Smooth muscle cell (in vitro differentiated cells): ENCODE measurements at regions not wholly inside any gene's neighbourhood (a gene's known extent, or its start where the extent isn't known, plus 50 kb on each side); places are given as distances from the start of the nearest gene placed in this dataset.

Experiments
- DNase-seq: peaks from one replicate; lab custom pipeline; 2025; ENCODE audit not compliant: unreplicated experiment; lab: John Stamatoyannopoulos, UW
- H2AFZ ChIP-seq: fragments of 200-600 bp; sonication (generic); 2 replicates; pipeline ENCODE4 v1.6.0; 2016; ENCODE audit warnings: antibody characterized with exemption, low read depth, mild to moderate bottlenecking
- H3F3A ChIP-seq: fragments of 200-600 bp; sonication (generic); 2 replicates; pipeline ENCODE4 v1.6.0; 2017; ENCODE audit warnings: antibody characterized with exemption, low read depth
- H3K27ac ChIP-seq: fragments of 200-600 bp; sonication (generic); 2 replicates; pipeline ENCODE4 v1.5.1; 2016; ENCODE audit warnings: low read depth, mild to moderate bottlenecking
- H3K27me3 ChIP-seq: fragments of 200-600 bp; sonication (generic); 2 replicates; pipeline ENCODE4 v1.6.1; 2016; ENCODE audit warnings: low read depth, mild to moderate bottlenecking
- H3K36me3 ChIP-seq: fragments of 200-600 bp; sonication (generic); 2 replicates; pipeline ENCODE4 v1.5.1; 2016; ENCODE audit warnings: low read depth
- H3K4me1 ChIP-seq: fragments of 200-600 bp; sonication (generic); 2 replicates; pipeline ENCODE4 v1.5.1; 2016; ENCODE audit warnings: low read depth
- H3K4me2 ChIP-seq: fragments of 200-600 bp; sonication (generic); 2 replicates; pipeline ENCODE4 v1.6.0; 2016; ENCODE audit warnings: mild to moderate bottlenecking
- H3K4me3 ChIP-seq: fragments of 200-600 bp; sonication (generic); 2 replicates; pipeline ENCODE4 v1.5.1; 2016; ENCODE audit warnings: mild to moderate bottlenecking
- H3K79me2 ChIP-seq: fragments of 200-600 bp; sonication (generic); 2 replicates; pipeline ENCODE4 v1.6.0; 2016; ENCODE audit warnings: low read depth, mild to moderate bottlenecking
- H3K9ac ChIP-seq: fragments of 200-600 bp; sonication (generic); 2 replicates; pipeline ENCODE4 v1.6.0; 2016; ENCODE audit warnings: low read depth
- H3K9me3 ChIP-seq: fragments of 200-600 bp; sonication (generic); replicated peaks from 2 replicates; pipeline ENCODE4 v1.5.1; 2016; ENCODE audit warnings: low read depth
- H4K20me1 ChIP-seq: fragments of 200-600 bp; sonication (generic); 2 replicates; pipeline ENCODE4 v1.6.0; 2016; ENCODE audit warnings: low read depth
- WGBS: methylation state at CpG from one replicate; pipeline ENCODE4 v1.1.7; 2016; ENCODE audit warnings: low lambda C conversion rate; 5-methylcytosine and 5-hydroxymethylcytosine counted together
- TF ChIP-seq, protein P1 (sequence below): fragments of 200-600 bp; sonication (generic); IDR thresholded peaks from 2 replicates; pipeline ENCODE4 v1.5.1; 2017; ENCODE audit warnings: borderline replicate concordance, mild to moderate bottlenecking, antibody characterized with exemption; ENCODE audit not compliant: insufficient read depth, poor library complexity, severe bottlenecking

DNA sequence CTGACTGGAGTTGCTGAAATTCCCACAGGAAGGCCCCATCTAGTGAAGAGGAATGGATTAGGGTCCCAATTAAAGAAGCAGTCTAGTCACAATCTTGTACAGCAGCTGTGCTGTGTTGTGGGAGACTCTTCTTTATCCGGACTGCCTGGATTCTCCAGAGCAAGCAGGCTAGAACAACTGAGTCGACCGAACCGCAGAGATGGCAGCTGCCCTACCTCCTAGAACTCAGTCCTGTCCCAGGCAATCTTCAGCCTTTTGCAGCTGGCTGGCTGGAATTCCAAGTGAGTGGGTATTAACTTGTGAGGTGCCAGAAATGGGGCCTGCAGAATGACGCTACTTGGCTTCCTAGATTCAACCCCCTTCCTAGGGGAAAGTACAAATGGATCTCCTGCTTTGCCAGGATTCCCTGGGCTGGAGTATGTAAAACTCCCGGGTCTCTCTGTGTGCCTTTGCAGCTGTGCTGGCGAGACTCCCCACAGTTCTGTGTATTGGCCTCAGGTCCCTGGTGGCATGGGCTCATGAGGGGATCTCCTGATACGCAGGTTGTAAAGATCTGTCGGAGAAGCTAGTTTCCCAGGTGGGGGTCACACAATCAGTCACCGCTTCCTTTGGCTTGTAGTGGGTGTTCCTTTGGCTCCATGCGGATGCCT, 1952.6 kb upstream of the LRRTM1 start:
- no peaks in the 10 kb centered on the region for H4K20me1 ChIP-seq
- no peaks in the 10 kb centered on the region for H3K79me2 ChIP-seq
- H3K9me3 ChIP-seq = peaks cover 9% of the 10 kb centered on the region
- no peaks in the 10 kb centered on the region for H3K36me3 ChIP-seq
- H2AFZ ChIP-seq = no peak overlapping the region
- TF ChIP-seq, protein P1, sequence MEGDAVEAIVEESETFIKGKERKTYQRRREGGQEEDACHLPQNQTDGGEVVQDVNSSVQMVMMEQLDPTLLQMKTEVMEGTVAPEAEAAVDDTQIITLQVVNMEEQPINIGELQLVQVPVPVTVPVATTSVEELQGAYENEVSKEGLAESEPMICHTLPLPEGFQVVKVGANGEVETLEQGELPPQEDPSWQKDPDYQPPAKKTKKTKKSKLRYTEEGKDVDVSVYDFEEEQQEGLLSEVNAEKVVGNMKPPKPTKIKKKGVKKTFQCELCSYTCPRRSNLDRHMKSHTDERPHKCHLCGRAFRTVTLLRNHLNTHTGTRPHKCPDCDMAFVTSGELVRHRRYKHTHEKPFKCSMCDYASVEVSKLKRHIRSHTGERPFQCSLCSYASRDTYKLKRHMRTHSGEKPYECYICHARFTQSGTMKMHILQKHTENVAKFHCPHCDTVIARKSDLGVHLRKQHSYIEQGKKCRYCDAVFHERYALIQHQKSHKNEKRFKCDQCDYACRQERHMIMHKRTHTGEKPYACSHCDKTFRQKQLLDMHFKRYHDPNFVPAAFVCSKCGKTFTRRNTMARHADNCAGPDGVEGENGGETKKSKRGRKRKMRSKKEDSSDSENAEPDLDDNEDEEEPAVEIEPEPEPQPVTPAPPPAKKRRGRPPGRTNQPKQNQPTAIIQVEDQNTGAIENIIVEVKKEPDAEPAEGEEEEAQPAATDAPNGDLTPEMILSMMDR = no peak
- H3K27ac ChIP-seq = peak overlapping the region; percentile 36
- no peak for DNase-seq
- 88% methylated on average over 11 of the region's 11 CpGs for WGBS
- H3K9ac ChIP-seq = no peak overlapping the region
- H3K27me3 ChIP-seq = no peaks in the 10 kb centered on the region
- H3F3A ChIP-seq = peaks cover 5% of the 10 kb centered on the region
- no peaks in the 10 kb centered on the region for H3K4me1 ChIP-seq
- no peak overlapping the region for H3K4me3 ChIP-seq
- no peak overlapping the region for H3K4me2 ChIP-seq

DNA sequence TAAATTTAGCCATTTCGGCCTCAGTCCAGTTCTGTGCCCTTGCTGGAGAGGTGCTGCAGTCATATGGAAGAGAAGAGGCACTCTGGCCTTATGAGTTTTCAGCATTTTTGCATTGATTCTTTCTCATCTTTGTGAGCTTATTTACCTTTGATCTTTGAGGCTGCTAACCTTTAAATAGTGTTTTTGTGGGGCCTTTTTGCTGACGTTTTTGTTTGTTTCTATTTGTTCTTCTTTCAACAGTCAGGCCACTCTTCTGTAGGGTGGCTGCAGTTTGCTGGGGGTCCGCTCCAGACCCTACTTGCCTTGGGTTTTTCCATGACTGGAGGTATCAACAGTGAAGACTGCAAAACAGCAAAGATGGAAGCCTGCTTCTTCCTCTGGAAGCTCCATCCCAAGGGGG, 1951.7 kb upstream of the LRRTM1 start:
- WGBS = 93% methylated on average over 3 of the region's 3 CpGs
- Histone ChIP-seq H3K9me3 (peaks cover 10% of the 10 kb centered on the region), H3K4me2 (no peak overlapping the region), H3F3A (peaks cover 5% of the 10 kb centered on the region), H3K36me3 (no peaks in the 10 kb centered on the region), H3K27ac (no peak overlapping the region), H3K79me2 (no peaks in the 10 kb centered on the region), H3K4me1 (no peaks in the 10 kb centered on the region), H4K20me1 (no peaks in the 10 kb centered on the region), H3K9ac (no peak overlapping the region), H3K4me3 (no peak overlapping the region), H2AFZ (no peak overlapping the region), H3K27me3 (no peaks in the 10 kb centered on the region)
- TF ChIP-seq, protein P1 = no peak
- no peak for DNase-seq

DNA sequence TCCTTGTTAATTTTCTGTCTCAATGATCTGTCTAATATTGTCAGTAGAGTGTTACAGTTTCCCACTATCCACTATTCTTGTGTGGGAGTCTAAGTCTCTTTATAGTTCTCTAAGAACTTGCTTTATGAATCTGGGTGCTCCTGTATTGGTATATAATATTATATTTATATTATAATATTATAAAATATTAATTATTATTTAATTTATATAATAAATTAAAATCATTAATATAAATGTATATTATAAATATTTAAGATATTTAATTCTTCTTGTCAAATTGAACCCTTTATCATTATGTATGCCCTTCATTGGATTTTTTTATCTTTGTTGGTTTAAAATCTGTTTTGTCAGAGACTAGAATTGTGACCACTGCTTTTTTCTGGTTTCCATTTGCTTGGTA, 1950.2 kb upstream of the LRRTM1 start:
- Histone ChIP-seq H3K27me3 (no peaks in the 10 kb centered on the region), H3K4me3 (no peak overlapping the region), H3F3A (peaks cover 5% of the 10 kb centered on the region), H3K4me1 (no peaks in the 10 kb centered on the region), H3K36me3 (no peaks in the 10 kb centered on the region), H2AFZ (no peak overlapping the region), H3K27ac (no peak overlapping the region), H3K9ac (no peak overlapping the region), H4K20me1 (no peaks in the 10 kb centered on the region), H3K9me3 (peaks cover 12% of the 10 kb centered on the region), H3K4me2 (no peak overlapping the region), H3K79me2 (no peaks in the 10 kb centered on the region)
- TF ChIP-seq, protein P1 = no peak
- DNase-seq = no peak

DNA sequence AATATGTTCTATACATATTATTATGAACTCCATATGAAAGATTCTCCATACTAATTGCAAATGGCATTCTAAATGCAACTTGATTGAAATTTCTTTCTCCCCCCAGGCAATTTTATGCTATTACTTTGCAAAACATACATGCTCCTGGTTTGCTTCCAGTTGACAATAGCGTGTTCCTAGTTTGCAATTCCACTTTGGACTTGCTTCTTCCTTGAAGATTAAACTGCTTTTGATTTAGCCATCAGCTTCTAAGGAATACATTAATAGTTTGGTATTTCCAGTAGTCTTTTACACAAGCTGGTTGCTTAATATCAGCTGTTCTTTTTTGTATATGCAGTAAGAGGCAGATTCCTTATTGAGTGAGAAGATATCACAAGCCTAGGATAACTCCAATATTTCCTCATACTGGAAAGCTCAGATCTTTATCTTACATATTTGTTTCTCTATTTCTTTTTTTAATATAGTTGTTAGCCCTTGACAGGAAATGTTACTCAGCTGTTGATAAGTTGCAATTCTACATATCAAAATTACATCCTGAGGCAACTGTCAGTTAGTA, 1941.7 kb upstream of the LRRTM1 start:
- H3K4me3 ChIP-seq = no peak overlapping the region
- TF ChIP-seq, protein P1 = no peak

More for the DNA sequence above, 1941.7 kb upstream of the LRRTM1 start:
- H2AFZ ChIP-seq = peak overlapping the region; percentile 7
- H3K36me3 ChIP-seq = no peaks in the 10 kb centered on the region
- H4K20me1 ChIP-seq = no peaks in the 10 kb centered on the region
- no peaks in the 10 kb centered on the region for H3K4me1 ChIP-seq
- H3K9me3 ChIP-seq = peaks cover 2% of the 10 kb centered on the region
- no peaks in the 10 kb centered on the region for H3F3A ChIP-seq
- H3K9ac ChIP-seq = no peak overlapping the region
- H3K4me2 ChIP-seq = peak overlapping the region; percentile 27
- no peak overlapping the region for H3K27ac ChIP-seq
- H3K79me2 ChIP-seq = no peaks in the 10 kb centered on the region
- no peak for DNase-seq
- 77% methylated on average over 1 of the region's 1 CpG for WGBS
- no peaks in the 10 kb centered on the region for H3K27me3 ChIP-seq
